Lower lobe of right lung (tissue), 2 donors: ENCODE measurements at regions not wholly inside any gene's neighbourhood (a gene's known extent, or its start where the extent isn't known, plus 50 kb on each side); places are given as distances from the start of the nearest gene placed in this dataset.

Experiments used
- ATAC-seq, 2 donors: fragments of 200-7000 bp; cut with Tn5 transposase; one replicate each; pipeline ENCODE4 v1.9.1; 2020 to 2022; ENCODE audit warnings: mild to moderate bottlenecking in 2 of 2, moderate library complexity in 2 of 2
- DNase-seq: peaks from one replicate; pipeline ENCODE4 v3.0.0-alpha.2; 2020
- H3K27ac ChIP-seq: fragments of 200-600 bp; one replicate; pipeline ENCODE4 v1.8.0; 2022
- H3K27me3 ChIP-seq: fragments of 200-600 bp; one replicate; pipeline ENCODE4 v1.8.0; 2022; ENCODE audit warnings: low read depth
- H3K36me3 ChIP-seq: fragments of 200-600 bp; one replicate; pipeline ENCODE4 v1.8.0; 2022; ENCODE audit warnings: mild to moderate bottlenecking
- H3K4me1 ChIP-seq: fragments of 200-600 bp; one replicate; pipeline ENCODE4 v1.8.0; 2022
- H3K4me3 ChIP-seq: fragments of 200-600 bp; one replicate; pipeline ENCODE4 v1.8.0; 2022; ENCODE audit warnings: mild to moderate bottlenecking
- H3K9me3 ChIP-seq: fragments of 200-600 bp; one replicate; pipeline ENCODE4 v1.8.0; 2022
- CTCF ChIP-seq: fragments of 200-600 bp; IDR thresholded peaks from one replicate; pipeline ENCODE4 v1.8.0; 2022; ENCODE audit warnings: antibody characterized with exemption, mild to moderate bottlenecking
- intact Hi-C: fragments of 100-400 bp; cut with DNase I; formaldehyde crosslinking; loops from one replicate; pipeline ENCODE4 v1.11.0; 2022
- donor health status: DM: no; HTN: yes; CAD: no; lungs with severe emphysema.

GRCh38 chr10:78614744-78615143 is 454.0 kb upstream of the ZMIZ1 start:
- no peak overlapping the region for H3K4me3 ChIP-seq
- no peaks in the 10 kb centered on the region for H3K4me1 ChIP-seq
- ATAC-seq: no peak
- no peak for TF ChIP-seq CTCF
- DNase-seq: no peak
- H3K9me3 ChIP-seq: no peaks in the 10 kb centered on the region
- intact Hi-C loops: no loop called here
- H3K27ac ChIP-seq: no peak overlapping the region
- H3K36me3 ChIP-seq: no peaks in the 10 kb centered on the region
- no peaks in the 10 kb centered on the region for H3K27me3 ChIP-seq

- ATAC-seq (no peak), DNase-seq (no peak)
- Histone ChIP-seq H3K9me3 (no peaks in the 10 kb centered on the region), H3K27me3 (no peaks in the 10 kb centered on the region), H3K4me3 (no peak overlapping the region), H3K27ac (no peak overlapping the region), H3K36me3 (no peaks in the 10 kb centered on the region), H3K4me1 (no peaks in the 10 kb centered on the region)
- intact Hi-C loops: no loop called here
- no peak for TF ChIP-seq CTCF
Observed at GRCh38 chr10:78616125-78616695, 452.6 kb upstream of the ZMIZ1 start.

GRCh38 chr10:78617115-78617514 is 451.7 kb upstream of the ZMIZ1 start:
- H3K9me3 ChIP-seq: no peaks in the 10 kb centered on the region
- H3K4me1 ChIP-seq: peaks cover 6% of the 10 kb centered on the region
- H3K4me3 ChIP-seq: no peak overlapping the region
- H3K27me3 ChIP-seq: no peaks in the 10 kb centered on the region
- no peak for ATAC-seq
- no peaks in the 10 kb centered on the region for H3K36me3 ChIP-seq
- TF ChIP-seq CTCF: no peak
- intact Hi-C loops: no loop called here
- no peak for DNase-seq
- H3K27ac ChIP-seq: no peak overlapping the region

- H3K36me3 ChIP-seq: no peaks in the 10 kb centered on the region
- no peak for TF ChIP-seq CTCF
- DNase-seq (no peak), ATAC-seq (peak in 1 of 2 donors; percentile 43)
- H3K4me1 ChIP-seq: peaks cover 6% of the 10 kb centered on the region
- intact Hi-C loops: no loop called here
- no peaks in the 10 kb centered on the region for H3K27me3 ChIP-seq
- no peak overlapping the region for H3K27ac ChIP-seq
- no peak overlapping the region for H3K4me3 ChIP-seq
- no peaks in the 10 kb centered on the region for H3K9me3 ChIP-seq
Observed at GRCh38 chr10:78617631-78618030, 451.1 kb upstream of the ZMIZ1 start.

GRCh38 chr10:78618050-78618449 is 450.7 kb upstream of the ZMIZ1 start:
- no peak for ATAC-seq
- Histone ChIP-seq H3K4me1 (peaks cover 6% of the 10 kb centered on the region), H3K9me3 (no peaks in the 10 kb centered on the region), H3K27ac (no peak overlapping the region), H3K36me3 (no peaks in the 10 kb centered on the region), H3K27me3 (no peaks in the 10 kb centered on the region), H3K4me3 (no peak overlapping the region)
- no peak for DNase-seq
- intact Hi-C loops: no loop called here
- no peak for TF ChIP-seq CTCF
